ENCODE measurements at regions not wholly inside any gene's neighbourhood (a gene's known extent, or its start where the extent isn't known, plus 50 kb on each side); places are given as distances from the start of the nearest gene placed in this dataset.

GRCh38 chr1:229864686-229865230 lies 202.3 kb upstream of the GALNT2 start:
- Histone ChIP-seq H2BK12ac (ENCODE audit: low read depth, low read length) (no peak overlapping the region), H3K23ac (ENCODE audit: insufficient read length) (no peak overlapping the region), H3K27ac (ENCODE audit: low read depth, low read length) (no peak overlapping the region), H3K4me1 (replicated peaks in 1 of 4; ENCODE audit: control insufficient read depth in 3 of 4, insufficient read depth in 4 of 4, low read length in 3 of 4) (peaks cover 2 to 9% (median 5%) of the 10 kb centered on the region in 4 experiments; a peak in 6 of 7 replicates), H3K56ac (replicated peaks; ENCODE audit: insufficient read length, low read depth, low read length) (no peak overlapping the region), H2BK5ac (ENCODE audit: low read depth, low read length) (no peak overlapping the region), H3K36me3 (ENCODE audit: control insufficient read depth in 2 of 4, insufficient read depth in 4 of 4, low read length in 3 of 4) (no peaks in the 10 kb centered on the region), H3K79me1 (ENCODE audit: low read depth, low read length) (no peaks in the 10 kb centered on the region), H3K9ac (replicated peaks in 1 of 4; ENCODE audit: extremely low read depth in 1 of 4, low read depth in 3 of 4, low read length in 3 of 4) (no peak overlapping the region), H3K4ac (replicated peaks; ENCODE audit: insufficient read length, low read depth, low read length) (no peak overlapping the region), H4K5ac (ENCODE audit: insufficient read length, low read depth, low read length) (no peak overlapping the region), H4K91ac (replicated peaks; ENCODE audit: insufficient read length, low read length) (no peak overlapping the region), H4K8ac (ENCODE audit: extremely low read depth, insufficient read depth, low read length) (no peak overlapping the region), H2AFZ (ENCODE audit: low read length) (no peak overlapping the region), H3K4me3 (ENCODE audit: extremely low read depth in 1 of 4, insufficient read depth in 2 of 4, low read depth in 3 of 4, low read length in 4 of 4) (no peak overlapping the region), H2BK15ac (ENCODE audit: low read length) (no peak overlapping the region), H2BK120ac (replicated peaks; ENCODE audit: low read depth, low read length) (no peak overlapping the region), H4K20me1 (replicated peaks in 1 of 2; ENCODE audit: control insufficient read depth in 1 of 2, insufficient read depth in 2 of 2, low read length in 2 of 2) (no peaks in the 10 kb centered on the region), H3K23me2 (ENCODE audit: low read depth, low read length) (no peaks in the 10 kb centered on the region), H3K14ac (ENCODE audit: insufficient read length) (no peak overlapping the region), H3K4me2 (ENCODE audit: insufficient read depth in 1 of 2, low read depth in 2 of 2, low read length in 2 of 2) (no peak overlapping the region), H3K27me3 (replicated peaks in 1 of 4; ENCODE audit: control insufficient read depth in 3 of 4, extremely low read depth in 1 of 4, insufficient read depth in 3 of 4, low read length in 3 of 4) (no peaks in the 10 kb centered on the region; a peak in 1 of 7 replicates), H3K79me2 (ENCODE audit: control insufficient read depth in 1 of 2, insufficient read depth in 2 of 2, low read length in 2 of 2) (no peaks in the 10 kb centered on the region), H3K18ac (ENCODE audit: extremely low read depth, low read length) (no peak overlapping the region), H3K9me3 (ENCODE audit: insufficient read depth in 2 of 2, low read depth in 1 of 2, low read length in 1 of 2) (0 out of 4 replicates have a peak, but pooled peaks cover 0 to 3% of the 10 kb centered on the region in 2 experiments), H2BK20ac (ENCODE audit: low read length) (no peak overlapping the region), H2AK5ac (ENCODE audit: low read depth, low read length) (no peak overlapping the region)
- ChIA-PET CTCF (ENCODE audit: partially characterized antibody) (interaction anchor here (1.0 to 1.6 kb wide), 2 partner anchors 12 to 16 kb away, joined by 3 to 4 read pairs; no protein-coding TSS in a partner anchor), POLR2A (ENCODE audit: partially characterized antibody) (no interaction called here)
- DNase-seq (ENCODE audit: low read depth in 1 of 2, low spot score in 2 of 2) (no peak), FAIRE-seq (no peak)
- WGBS, 2 experiments (ENCODE audit: extremely low coverage in 1 of 2, insufficient coverage in 1 of 2, insufficient read length in 1 of 2, insufficient replicate concordance in 2 of 2, low coverage in 1 of 2, low lambda C conversion rate in 2 of 2, missing lambda C conversion rate in 1 of 2) = 91% methylated on average over 15 of the region's 15 CpGs; no CpG with 5 or more reads in 1 of the 2 experiments
- no peak for TF ChIP-seq CHD1 (IDR thresholded peaks at IDR 0.05; ENCODE audit: low read depth, low read length)
- no peak for TF ChIP-seq CTBP2 (IDR thresholded peaks at IDR 0.05; ENCODE audit: borderline replicate concordance, insufficient read depth, insufficient read length, low read length)
- TF ChIP-seq E2F6 (IDR thresholded peaks at IDR 0.05) = no peak
- no peak for TF ChIP-seq EZH2 (IDR thresholded peaks at IDR 0.05; ENCODE audit: low read depth, low read length, severe bottlenecking)
- no peak for TF ChIP-seq EP300 (IDR thresholded peaks at IDR 0.05; ENCODE audit: borderline replicate concordance in 1 of 2, low read depth in 2 of 2, low read length in 2 of 2)
- no peak for TF ChIP-seq TCF12 (IDR thresholded peaks at IDR 0.05; ENCODE audit: low read depth, low read length)
